ENCODE measurements at regions not wholly inside any gene's neighbourhood (a gene's known extent, or its start where the extent isn't known, plus 50 kb on each side); places are given as distances from the start of the nearest gene placed in this dataset.
A peak's percentile ranks its signal among the peaks of the same experiment; 100 is the strongest.

- peaks cover 0 to 35% (median 11%) of the 10 kb centered on the region in 6 donors for H3K4me1 ChIP-seq
- H3K4me3 ChIP-seq = no peak overlapping the region
- H3K9me3 ChIP-seq = peaks cover 0 to 11% (median 2%) of the 10 kb centered on the region in 8 donors
- DNase-seq = no peak
- no peaks in the 10 kb centered on the region for H3K27me3 ChIP-seq (replicated peaks in 1 of 7)
- TF ChIP-seq CTCF (IDR thresholded peaks at IDR 0.05 in 8 of 11, conservative IDR thresholded peaks at IDR 0.05 in 3 of 11) (no peak), POLR2A (IDR thresholded peaks at IDR 0.05) (no peak), POLR2AphosphoS5 (IDR thresholded peaks at IDR 0.05) (no peak)
- H3K36me3 ChIP-seq = no peaks in the 10 kb centered on the region
- no peak overlapping the region for H3K27ac ChIP-seq
- intact Hi-C loops (cut with DNase I; ENCODE audit: low total_unique reads) = no loop called here
Observed at GRCh38 chr21:35479065-35479448, 430.0 kb upstream of the RUNX1 start.

DNA sequence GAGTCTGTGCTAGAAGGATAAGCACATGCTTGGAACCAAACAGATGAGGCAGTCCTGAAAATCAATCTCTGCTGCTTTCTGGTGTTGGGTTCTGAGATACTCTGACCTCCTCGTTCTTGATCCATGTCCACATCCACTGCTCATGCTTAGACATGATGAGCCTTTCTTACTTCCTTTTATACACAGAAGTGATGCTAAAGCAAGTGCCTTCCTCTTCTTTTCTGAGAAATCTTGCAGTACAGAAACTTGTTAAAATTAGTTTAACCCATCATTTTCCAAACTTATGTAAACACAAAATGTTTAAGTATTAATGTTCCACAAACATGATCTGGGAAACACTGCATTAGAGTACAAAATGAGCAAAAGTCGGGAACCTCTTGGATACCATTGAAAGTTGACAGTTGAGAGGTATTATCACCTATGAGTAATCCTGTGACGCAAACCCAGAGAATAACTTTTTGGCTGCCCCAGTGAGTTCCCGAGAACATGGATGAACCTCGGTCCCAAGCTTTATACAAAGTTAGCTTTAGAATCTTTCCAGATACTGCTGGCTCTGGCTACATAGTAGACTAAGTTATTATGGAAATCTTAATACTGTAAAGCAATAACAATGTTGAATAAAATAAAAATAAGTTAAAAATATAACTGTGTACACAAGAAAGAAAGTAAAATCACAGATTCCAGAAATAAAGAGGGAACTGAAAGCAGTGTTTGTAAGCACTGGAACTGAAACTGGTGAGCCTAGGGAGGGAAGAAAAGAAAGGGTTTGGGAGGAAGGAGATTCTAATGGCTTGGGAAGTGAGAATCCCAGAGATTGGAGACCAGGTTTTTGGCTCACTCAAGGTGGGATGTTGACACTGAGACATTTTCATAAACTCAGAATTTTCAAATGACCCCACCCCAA is 429.3 kb upstream of the RUNX1 start:
- H3K4me1 ChIP-seq = peaks cover 0 to 35% (median 11%) of the 10 kb centered on the region in 6 donors
- intact Hi-C loops (cut with DNase I; ENCODE audit: low total_unique reads) = no loop called here
- no peak for TF ChIP-seq POLR2A (IDR thresholded peaks at IDR 0.05)
- TF ChIP-seq POLR2AphosphoS5 (IDR thresholded peaks at IDR 0.05) = no peak
- no peak for TF ChIP-seq CTCF (IDR thresholded peaks at IDR 0.05 in 8 of 11, conservative IDR thresholded peaks at IDR 0.05 in 3 of 11)
- no peaks in the 10 kb centered on the region for H3K36me3 ChIP-seq
- H3K27ac ChIP-seq = peak overlapping the region in 3 of 8 donors; percentile 6 to 47 (median 29)
- H3K27me3 ChIP-seq (replicated peaks in 1 of 7) = no peaks in the 10 kb centered on the region
- no peak overlapping the region for H3K4me3 ChIP-seq
- 71 to 74% (median 73%) methylated on average over 5 of the region's 5 CpGs for WGBS, 5 donors
- no peak for DNase-seq
- peaks cover 0 to 11% (median 2%) of the 10 kb centered on the region in 8 donors for H3K9me3 ChIP-seq

DNA sequence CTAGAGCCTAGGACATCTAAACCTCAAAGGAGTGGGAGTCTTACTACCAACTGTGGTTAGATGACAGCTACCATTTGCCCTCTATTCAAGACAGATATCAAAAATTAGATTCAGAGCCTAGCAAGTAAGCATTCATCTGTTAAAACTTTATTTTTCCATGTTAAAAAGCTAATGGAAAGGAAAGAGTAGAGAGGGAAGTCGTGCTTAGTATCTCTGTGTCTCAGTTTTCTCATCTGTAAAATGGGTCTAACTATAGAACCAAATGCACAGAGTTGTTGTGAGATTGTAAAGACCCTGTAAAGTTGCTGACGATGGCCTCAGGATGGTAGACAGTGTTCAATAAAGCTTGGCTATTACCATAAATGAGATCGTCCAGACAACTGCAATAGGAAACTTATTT is 428.5 kb upstream of the RUNX1 start:
- H3K36me3 ChIP-seq = no peaks in the 10 kb centered on the region
- intact Hi-C loops (cut with DNase I; ENCODE audit: low total_unique reads) = no loop called here
- H3K27me3 ChIP-seq (replicated peaks in 1 of 7) = no peaks in the 10 kb centered on the region
- DNase-seq = no peak
- peak overlapping the region in 1 of 8 donors; percentile 29 for H3K27ac ChIP-seq
- WGBS, 5 donors = 83 to 88% (median 85%) methylated on average over 3 of the region's 3 CpGs
- H3K9me3 ChIP-seq = peaks cover 0 to 11% (median 2%) of the 10 kb centered on the region in 8 donors
- peaks cover 0 to 35% (median 11%) of the 10 kb centered on the region in 6 donors for H3K4me1 ChIP-seq
- no peak overlapping the region for H3K4me3 ChIP-seq
- TF ChIP-seq POLR2AphosphoS5 (IDR thresholded peaks at IDR 0.05) (no peak), CTCF (IDR thresholded peaks at IDR 0.05 in 8 of 11, conservative IDR thresholded peaks at IDR 0.05 in 3 of 11) (no peak), POLR2A (IDR thresholded peaks at IDR 0.05) (no peak)

DNA sequence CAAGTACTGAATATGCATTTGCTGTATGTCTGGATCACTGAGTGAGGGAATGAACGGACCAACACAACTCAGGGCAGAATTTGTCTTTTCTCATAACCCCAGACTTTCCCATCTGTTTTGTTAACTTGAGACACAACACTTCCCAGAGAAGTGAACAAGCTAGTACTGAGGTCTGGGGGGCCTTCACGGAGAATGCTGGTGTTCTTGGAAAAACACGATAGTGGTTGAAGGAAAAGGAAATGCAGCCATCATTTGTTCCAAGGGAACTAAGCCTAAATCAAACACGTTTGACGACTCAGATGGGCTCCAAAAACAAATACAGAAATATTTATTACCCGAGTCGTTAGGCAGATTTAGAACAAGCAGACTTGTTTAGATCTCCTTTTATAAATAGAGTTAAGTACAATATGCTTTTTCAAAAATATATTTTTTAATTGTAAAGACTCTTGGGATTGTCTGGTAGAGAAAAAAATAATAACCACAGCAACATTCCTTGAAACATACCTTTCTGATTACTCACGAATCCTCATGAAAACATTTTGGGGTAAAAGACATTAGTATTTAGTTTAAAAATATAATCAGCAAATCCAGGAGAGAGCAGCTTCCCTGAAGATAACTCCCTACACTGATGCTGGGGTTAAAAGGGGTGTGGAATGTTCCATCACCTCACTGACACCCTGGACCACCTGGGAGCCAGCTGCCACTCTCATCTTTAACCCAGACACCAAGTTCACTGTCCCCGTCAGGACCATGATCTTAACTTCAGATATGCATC is 427.7 kb upstream of the RUNX1 start:
- 56 to 74% (median 63%) methylated on average over 9 of the region's 9 CpGs for WGBS, 5 donors
- intact Hi-C loops (cut with DNase I; ENCODE audit: low total_unique reads) = no loop called here

More for the DNA sequence above, 427.7 kb upstream of the RUNX1 start:
- TF ChIP-seq POLR2AphosphoS5 (IDR thresholded peaks at IDR 0.05) (no peak), POLR2A (IDR thresholded peaks at IDR 0.05) (no peak), CTCF (IDR thresholded peaks at IDR 0.05 in 8 of 11, conservative IDR thresholded peaks at IDR 0.05 in 3 of 11) (no peak)
- Histone ChIP-seq H3K4me3 (no peak overlapping the region), H3K9me3 (peaks cover 0 to 11% (median 2%) of the 10 kb centered on the region in 8 donors), H3K4me1 (peaks cover 0 to 35% (median 11%) of the 10 kb centered on the region in 6 donors), H3K36me3 (no peaks in the 10 kb centered on the region), H3K27me3 (replicated peaks in 1 of 7) (no peaks in the 10 kb centered on the region), H3K27ac (peak overlapping the region in 1 of 8 donors; percentile 41)
- no peak for DNase-seq

All from spleen (tissue), 11 donors.